ENCODE measurements at regions not wholly inside any gene's neighbourhood (a gene's known extent, or its start where the extent isn't known, plus 50 kb on each side); places are given as distances from the start of the nearest gene placed in this dataset.

GRCh38 chr4:164221631-164222030, 532.3 kb upstream of the SMIM31 start:
- TF ChIP-seq POLR2AphosphoS5 (IDR thresholded peaks at IDR 0.05), result no peak
- TF ChIP-seq CTCF (IDR thresholded peaks at IDR 0.05), result no peak
- no peak for TF ChIP-seq POLR2A (IDR thresholded peaks at IDR 0.05)

All from stomach (tissue), 4 donors.